NCI-H69 (cell line): ENCODE measurements at regions not wholly inside any gene's neighbourhood (a gene's known extent, or its start where the extent isn't known, plus 50 kb on each side); places are given as distances from the start of the nearest gene placed in this dataset.
"Not testable (repeated sequence)": the region's sequence is repeated elsewhere in the genome, so short reads cannot be mapped to it uniquely, and the experiment has no call there.

Experiments used
- DNase-seq: peaks from one replicate; lab custom pipeline; 2025; lab: John Stamatoyannopoulos, UW

DNA sequence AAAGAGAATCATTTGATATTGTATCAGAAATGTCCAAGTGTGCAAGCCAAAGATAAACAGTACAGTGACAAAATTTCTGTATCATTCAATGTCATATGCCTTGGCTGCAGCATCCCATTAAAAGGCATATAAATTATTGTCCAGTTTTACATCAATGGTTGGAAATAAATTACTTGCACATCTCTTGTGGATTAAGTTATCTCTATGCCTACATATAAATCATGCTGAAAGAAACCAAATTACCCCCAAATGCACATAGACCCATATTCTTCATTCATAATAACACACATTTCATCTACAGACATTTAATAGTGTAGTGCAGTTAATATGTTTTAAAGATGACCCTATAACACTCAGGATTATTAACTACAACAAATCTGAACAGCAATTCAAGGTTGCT, 1415.7 kb upstream of the PCDH9 start:
- DNase-seq: no peak

DNA sequence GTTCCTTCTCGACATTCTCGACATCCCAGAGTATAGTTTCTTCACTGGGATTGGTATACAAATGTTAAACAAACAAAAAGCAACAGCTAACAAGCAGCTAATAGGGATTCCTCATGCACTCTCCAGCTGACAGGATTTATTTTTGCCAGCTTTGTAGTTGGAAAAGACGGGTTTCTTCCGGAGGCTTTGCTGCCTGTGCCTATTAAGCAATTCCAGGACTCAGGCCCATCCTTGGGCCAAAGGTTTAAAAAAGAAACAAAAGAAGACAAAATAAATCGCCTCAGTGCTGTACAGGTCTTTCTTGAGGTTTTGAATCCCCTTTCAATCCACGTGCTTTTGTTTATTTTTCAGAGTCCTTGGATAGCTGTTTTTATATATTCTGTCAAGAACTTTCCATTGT, 1414.5 kb upstream of the PCDH9 start:
- no peak for DNase-seq

DNA sequence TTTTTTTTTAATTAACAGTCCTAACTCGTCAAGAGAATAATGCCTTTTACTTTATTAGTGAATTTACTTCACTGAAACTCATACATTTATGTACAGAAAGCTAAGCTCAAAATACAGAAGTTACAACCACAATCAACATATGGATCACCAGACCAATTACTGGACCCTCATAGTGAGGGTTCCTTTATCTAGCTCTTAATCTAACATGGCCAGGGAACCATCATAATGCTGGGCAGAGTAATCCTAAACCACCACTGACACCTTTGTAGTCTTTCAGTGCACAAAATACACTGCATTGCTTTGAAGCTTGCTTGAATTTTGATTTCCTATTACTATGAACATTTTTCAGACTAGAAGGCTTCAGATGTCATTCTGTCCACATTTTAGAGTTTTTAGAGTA, 1406.6 kb upstream of the PCDH9 start:
- DNase-seq: no peak

DNA sequence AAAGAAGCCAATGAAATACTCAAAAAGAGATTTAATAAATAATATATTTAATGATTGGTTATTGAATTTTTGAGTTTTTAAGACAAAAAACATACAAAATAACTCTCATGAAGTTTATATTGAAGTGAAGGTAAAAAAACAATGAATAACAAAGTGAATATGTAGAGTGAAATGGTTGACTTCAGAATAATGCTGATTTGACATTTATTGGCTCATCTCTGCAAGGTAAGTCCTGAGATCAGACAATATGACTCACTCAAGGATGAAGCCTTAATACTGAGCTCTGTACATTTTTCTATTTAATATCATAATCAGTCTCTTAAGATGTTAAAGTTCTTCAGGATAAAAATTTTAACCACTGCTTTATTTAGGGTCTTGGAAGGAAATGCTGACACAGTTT, 1398.9 kb upstream of the PCDH9 start:
- DNase-seq: no peak

DNA sequence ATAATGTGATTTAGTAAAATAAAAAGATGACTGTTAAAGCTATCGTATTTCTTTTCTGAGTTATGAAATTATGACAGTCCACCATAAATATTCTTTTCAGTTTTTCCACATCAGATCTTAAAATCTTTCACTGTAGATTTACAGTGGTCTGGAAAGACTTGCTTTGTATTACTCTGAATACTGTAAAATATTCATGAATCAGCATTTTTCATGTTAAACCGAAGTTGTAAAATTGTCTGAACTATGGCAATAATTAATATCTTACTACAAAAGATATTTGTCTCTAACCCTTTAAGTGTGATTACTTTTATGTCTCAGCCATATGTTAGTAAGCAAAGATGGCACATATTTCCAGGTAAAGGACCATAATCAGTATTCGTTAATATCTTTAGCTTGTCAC, 1397.2 kb upstream of the PCDH9 start:
- no peak for DNase-seq

DNA sequence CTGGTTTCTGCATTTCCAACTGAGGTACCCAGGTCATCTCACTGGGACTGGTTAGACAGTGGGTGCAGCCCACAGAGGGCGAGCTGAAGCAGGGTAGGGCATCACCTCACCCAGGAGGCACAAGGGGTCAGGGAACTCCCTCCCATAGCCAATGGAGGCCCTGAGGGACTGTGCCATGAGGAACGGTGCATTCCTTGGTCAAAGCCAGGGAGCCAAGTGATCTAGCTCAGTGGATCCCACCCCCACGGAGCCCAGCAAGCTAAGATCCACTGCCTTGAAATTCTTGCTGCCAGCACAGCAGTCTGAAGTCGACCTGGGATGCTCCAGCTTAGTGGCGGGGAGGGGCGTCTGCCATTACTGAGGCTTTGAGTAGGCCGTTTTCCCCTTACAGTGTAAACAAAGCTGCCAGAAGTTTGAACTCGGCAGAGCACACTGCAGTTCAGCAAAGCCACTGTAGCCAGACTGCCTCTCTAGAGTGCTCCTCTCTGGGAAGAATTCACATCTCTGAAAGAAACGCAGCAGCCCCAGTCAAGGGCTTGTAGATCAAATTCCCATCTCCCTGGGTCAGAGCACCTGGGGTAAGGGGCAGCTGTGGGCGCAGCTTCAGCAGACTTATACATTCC, 1386.6 kb upstream of the PCDH9 start:
- no peak for DNase-seq

DNA sequence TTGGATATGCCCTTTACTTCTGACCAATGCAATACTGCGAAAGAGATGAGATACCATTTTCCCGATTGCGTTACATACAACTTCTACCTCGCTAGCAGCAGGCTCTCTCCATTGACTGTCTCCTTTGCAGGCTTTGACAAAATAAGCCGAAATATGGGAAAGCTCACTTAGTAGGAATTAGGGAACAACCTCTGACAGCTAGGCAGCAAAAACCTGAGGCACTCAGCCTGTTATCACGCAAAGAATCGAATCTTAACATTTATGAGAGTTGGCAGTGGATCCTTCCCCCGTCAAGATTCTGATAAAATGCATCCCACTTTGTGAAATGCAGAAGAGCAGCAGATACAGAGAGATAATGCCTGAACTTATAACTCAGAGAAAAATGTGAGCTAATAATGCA, 1379.5 kb upstream of the PCDH9 start:
- DNase-seq: no peak

DNA sequence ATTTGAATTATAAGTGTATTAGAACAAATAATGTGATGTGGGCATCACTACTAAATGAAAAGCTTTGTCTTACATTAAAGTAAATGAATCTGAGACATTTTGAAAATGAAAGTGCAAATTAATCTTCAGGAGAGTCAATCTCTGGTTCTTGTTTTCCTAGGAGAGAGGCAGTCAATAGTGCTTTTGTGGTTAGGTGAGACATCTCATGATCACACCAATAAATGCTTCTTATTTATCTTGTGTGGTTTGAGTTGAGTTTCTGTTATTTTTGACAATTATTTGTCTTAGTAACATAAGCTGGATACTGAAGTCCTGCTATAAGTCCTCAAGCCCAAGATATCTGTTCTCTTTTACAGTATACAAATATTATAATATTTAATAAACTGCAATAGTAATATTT, 1378.0 kb upstream of the PCDH9 start:
- no peak for DNase-seq

DNA sequence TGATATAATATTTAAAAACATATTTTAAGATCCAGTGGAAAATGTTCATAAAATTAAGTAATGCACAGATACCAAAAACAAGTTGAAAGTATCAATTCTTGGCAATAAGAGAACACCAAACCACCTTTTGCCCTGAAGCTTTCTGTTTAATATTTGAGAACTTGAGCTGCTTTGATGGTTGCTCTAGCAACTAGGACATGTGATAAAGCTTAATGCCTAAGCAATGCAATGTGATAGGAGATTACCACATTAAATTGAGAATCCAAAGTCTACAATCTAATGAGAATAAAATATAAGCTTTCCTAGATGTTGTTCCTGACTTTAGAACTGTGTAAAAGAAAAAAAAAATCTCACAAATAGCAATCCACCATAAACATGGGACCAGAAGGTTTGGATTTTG, 1367.5 kb upstream of the PCDH9 start:
- peak; percentile 15 for DNase-seq

DNA sequence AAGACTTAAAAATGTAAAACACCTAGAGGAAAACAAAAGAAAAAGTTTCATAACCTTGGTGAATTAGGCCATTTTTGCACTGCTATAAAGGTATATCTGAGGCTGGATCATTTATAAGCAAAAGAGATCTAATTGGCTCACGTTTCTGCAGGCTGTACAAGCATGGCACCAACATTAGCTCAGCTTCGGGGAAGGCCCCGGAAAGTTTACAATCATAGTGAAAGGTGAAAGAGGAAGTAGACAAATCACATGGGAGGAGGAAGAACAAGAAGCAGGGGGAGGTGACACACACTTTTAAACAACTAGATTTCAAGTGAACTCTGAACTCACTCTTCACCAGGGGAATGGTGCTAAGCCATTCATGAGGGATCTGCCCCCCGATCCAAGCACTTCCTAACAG, 1358.5 kb upstream of the PCDH9 start:
- DNase-seq: no peak

DNA sequence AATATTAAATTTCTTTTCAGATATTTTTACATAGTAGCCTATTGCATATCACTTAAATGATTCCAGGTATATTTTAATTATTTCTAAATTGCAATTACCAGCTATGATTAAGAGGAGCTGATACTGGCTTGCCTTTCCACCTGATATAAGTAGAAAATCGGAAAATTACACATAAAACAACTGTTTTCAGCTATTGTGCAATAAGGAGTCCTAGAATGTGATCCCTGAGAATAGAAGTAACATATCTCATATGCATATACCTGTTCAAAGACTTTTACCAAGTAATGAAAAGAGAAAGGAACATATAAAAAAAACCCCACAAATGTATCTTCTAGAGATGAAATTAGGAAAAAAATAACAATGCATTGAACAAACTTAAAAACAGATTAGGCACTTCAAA, 1354.6 kb upstream of the PCDH9 start:
- no peak for DNase-seq

DNA sequence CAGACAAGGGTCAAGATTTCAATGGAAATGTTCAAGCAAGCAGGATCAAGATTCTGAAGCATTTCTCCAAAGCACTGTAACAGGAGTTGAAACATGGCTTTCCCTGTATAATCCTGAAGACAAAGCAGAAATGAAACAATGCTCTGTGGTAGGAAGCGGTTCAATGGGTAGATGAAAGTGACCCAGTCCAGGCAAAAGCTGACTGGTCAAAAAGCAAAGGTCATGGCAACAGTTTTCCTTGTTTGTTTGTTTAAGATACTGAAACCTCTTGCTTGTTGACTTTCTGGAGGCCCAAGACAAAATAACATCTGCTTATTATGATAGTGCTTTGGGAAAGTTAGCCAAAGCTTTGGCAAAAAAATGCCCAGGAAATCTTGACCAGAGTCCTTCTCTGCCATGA, 1343.9 kb upstream of the PCDH9 start:
- no peak for DNase-seq

DNA sequence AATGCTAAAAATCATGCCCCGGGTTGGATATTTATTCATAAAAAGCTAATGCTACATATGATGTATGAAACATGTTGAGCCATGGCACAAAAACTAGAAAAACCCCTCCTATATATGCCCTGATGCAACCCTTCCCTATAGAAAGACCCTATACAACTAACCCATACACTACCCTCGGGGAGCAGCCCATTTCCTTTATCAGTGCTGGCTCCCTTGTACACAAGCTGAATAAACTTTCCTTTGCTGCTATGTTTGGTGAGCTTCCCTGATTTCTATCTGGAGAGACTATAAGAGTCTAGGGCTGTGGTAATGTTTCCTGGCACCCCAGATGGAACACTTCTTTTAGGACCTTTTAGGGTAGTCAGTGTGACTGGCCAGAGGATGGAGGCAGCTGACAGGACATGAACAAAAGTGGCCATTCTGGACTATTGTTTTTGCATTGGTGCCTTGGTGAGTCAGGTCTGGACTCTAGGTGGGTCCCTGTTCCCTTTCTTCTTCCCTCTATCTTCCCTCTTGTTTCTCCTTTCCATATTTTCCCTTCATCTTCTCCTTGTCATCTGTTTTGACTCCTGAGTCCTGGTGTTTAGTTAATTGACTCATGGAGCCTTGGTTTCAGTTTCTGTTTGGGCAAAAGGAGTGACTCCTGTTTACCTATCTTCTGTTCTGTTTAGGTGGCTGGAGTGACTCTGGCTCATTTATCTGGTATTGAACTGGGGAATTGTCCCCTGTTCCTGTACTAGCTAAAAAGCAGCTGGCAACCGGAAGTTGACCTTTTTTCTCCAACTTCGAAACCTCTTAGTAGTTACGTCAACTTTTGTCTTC, 1321.8 kb upstream of the PCDH9 start:
- no peak for DNase-seq

DNA sequence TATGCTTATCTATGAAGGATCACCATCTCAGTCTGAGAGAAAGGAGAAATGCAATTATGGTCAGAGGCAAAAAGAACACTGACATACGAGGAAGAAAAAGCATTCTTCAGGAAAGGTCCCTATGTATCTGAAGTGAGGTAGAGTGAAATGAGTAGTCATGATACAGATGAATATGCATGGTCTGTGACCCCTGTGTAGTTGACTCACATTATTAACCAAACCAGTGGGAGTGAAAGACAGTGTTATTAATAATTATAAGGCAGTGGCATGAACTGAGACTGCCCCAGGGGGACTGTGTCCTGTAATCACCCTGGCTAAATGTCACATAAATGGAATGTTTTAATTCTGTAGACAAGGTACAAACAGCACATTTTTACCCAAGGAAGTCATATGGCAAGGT, 1320.2 kb upstream of the PCDH9 start:
- DNase-seq: no peak

DNA sequence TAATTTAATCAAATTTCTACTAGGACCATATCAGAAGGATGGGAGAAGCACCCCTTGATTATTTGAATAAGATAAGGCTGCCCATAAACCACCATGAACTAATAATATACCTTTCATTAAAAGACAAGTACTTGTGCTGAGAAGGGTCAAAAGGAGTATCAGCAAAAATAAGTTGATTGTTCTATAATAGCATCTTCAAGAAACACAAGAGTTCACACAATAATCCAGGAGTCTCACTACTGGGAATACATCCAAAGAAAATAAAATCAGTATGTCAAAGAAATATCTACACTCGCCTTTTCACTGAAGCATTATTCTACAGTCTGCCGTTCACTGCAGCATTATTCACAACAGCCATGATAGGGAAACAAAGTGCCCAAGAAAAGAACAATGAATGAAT, 1310.1 kb upstream of the PCDH9 start:
- no peak for DNase-seq

DNA sequence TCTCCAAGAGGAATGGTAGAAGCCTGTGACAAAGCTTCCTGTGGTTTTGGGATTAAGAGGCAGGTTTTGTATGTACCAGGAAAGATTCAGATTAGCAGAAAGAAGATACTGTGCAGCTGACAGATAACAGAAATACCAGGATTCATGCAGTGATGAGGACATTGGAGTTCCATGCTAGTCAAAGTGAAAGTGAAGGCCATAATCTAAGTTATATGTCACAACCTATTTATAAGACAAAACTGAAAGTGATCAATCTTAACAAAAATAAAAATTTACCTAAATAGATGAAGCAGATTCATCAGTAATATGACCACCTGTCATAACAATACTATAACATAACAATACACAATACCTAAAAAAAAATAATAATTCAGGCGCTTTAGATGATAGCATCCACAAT, 1305.2 kb upstream of the PCDH9 start:
- no peak for DNase-seq

DNA sequence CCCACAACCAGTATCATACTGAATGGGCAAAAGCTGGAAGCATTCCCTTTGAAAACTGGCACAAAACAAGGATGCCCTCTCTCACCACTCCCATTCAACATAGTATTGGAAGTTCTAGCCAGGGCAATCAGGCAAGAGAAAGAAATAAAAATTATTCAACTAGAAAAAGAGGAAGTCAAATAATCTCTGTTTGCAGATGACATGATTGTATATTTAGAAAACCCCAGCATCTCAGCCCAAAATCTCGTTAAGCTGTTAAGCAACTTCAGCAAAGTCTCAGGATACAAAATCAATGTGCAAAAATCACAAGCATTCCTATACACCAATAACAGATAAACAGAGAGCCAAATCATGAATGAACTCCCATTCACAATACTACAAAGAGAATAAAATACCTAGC, 1297.0 kb upstream of the PCDH9 start:
- DNase-seq: not testable (repeated sequence)

DNA sequence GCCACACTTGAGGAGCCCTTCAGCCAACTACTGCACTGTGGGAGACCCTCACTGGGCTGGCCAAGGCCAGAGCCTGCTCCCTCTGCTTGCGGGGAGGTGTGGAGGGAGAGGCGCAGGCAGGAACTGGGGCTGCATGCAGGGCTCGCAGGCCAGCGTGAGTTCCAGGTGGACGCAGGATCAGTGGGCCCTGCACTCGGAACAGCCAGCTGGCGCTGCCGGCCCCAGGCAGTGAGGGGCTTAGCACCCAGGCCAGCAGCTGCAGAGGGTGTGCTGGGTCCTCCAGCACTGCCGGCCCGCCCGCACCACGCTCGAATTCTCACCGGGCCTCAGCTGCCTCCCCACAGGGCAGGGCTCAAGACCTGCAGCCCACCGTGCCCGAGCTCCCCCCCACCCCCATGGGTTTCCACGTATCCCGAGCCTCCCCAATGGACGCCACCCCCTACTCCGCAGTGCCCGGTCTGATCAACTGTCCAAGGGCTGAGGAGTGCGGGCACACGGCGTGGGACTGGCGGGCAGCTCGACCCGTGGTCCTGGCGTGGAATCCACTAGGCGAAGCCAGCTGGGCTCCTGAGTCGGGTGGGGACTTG, 1293.8 kb upstream of the PCDH9 start:
- no peak for DNase-seq

DNA sequence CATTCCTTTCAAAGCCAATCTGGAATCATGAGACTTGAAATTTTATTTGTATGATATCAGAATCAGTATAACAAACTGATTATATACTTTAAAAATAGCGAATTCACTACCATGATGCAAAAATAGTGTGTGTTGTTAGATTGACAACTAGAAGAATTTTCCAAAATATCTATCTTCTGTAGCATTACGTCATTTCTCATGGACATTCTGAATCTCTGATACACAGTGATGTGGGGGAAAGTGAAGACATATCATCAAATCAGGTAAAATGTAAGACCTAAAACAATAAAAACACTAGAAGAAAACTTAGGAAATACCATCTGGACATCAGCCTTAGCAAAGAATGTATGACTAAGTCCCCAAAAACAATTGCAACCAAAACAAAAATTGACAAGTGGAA, 1292.0 kb upstream of the PCDH9 start:
- DNase-seq: no peak

DNA sequence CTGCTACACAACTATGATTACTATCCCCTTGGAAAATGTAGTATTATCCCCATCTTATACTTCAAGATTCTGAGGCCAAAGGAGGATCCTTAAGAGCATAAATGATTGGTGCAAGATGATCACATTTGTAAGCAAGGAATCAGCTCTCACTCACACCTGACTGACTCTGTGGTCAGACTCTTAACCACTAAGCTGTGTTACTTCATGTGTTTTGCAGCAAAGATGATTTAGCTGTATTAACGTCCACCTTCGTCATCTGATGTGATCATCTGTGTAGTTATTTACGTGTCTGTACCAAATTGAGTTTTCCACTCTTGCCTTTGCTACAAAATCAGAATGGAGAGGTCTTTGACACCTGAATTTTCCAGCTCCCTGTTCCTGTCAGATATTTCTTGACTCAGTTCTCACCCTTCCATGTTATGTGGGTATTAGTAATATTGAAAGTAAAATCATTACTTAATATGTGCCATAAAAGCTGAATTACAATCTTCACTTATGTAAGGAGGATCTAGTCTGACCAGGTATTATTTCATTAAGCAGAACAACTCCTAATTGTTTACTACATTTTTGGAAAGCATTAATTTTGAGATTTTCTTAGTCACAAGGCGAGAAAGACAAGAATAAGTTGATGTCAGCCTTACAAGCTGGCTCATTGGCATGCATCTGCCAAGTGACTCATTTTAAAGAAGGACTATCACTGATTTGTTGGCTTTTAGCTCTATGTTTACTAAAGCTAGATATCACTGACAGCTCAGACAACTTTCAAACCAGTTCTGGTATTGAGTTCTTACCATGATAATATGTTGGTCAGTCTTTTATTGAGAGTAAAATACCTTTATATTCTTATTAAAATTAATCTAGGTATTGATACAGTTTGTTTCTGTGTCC, 1279.8 kb upstream of the PCDH9 start:
- DNase-seq: no peak

DNA sequence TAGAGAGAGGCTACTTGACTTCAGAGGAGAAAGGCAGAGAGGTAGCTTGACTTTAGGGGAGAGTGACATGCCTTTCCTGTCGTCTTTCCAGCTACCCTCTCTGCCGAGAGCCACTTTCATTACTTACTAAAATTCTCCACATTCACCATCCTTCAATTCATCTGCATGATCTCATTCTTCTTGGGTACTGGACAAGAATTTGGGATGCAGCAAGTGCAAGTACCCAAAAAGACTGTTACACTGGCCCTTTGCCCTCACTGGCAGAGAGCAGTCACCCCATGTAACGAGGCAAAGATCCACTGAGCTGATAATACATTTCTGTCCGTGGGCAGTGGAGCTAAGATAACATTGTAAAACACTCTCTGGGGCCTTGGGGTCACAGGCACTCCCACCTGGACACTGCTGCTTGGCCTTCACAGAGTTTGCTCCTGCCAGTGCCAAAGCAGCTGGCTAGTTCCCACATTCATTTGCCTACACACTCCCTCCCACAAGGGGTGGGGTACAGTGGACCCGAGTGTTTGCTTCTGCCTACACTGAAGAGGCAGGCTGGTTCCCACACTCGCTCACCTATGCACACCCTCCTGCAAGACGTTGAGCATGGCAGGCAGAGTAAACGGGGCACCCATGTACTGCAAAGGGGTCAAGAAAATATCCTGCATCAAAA, 1276.9 kb upstream of the PCDH9 start:
- no peak for DNase-seq

DNA sequence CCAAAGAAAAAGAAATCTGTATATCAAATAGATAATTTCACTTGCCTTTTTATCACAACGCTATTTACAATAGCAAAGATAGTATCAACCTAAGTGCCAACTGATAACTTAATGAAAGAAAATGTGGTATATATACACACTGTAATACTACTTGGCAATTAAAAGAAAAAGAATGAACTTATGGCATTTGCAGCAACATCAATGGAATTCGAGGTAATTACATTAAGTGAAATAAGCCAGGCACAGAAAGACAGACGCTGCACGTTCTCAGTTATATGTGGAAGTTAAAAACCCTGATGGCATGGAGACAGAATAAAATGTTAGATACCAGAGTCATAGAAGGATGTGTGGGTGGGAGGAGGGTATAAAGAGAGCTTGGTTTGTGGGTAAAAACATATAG, 1260.5 kb upstream of the PCDH9 start:
- DNase-seq: no peak
